ENCODE measurements at regions not wholly inside any gene's neighbourhood (a gene's known extent, or its start where the extent isn't known, plus 50 kb on each side); places are given as distances from the start of the nearest gene placed in this dataset.

- peaks cover 6% of the 10 kb centered on the region; the same call in 1 of the 2 replicates for H3K9me2 ChIP-seq (ENCODE audit: insufficient read depth)
- H3K4me2 ChIP-seq: no peak overlapping the region
- no peaks in the 10 kb centered on the region for H4K20me1 ChIP-seq (replicated peaks; ENCODE audit: insufficient read depth)
- no peak overlapping the region for H3K4me3 Mint-ChIP-seq
- H3K4me3 ChIP-seq: no peak overlapping the region
- H3K27me3 Mint-ChIP-seq (ENCODE audit: insufficient read depth, low read depth, poor library complexity): no peaks in the 10 kb centered on the region
- H3K79me2 ChIP-seq (replicated peaks; ENCODE audit: insufficient read depth): no peaks in the 10 kb centered on the region
- H3K9me3 Mint-ChIP-seq: no peaks in the 10 kb centered on the region
- DNase-seq (ENCODE audit: low spot score) (no peak), ATAC-seq (no peak)
- no peak for TF ChIP-seq STAT1 (IDR thresholded peaks at IDR 0.05; ENCODE audit: unreplicated experiment)
- no peak for TF ChIP-seq JUNB (IDR thresholded peaks at IDR 0.05; ENCODE audit: unreplicated experiment)
- TF ChIP-seq NANOG (IDR thresholded peaks at IDR 0.05; ENCODE audit: borderline replicate concordance): no peak
- no peak for TF ChIP-seq EZH2 (IDR thresholded peaks at IDR 0.05; ENCODE audit: low read depth, unreplicated experiment)
- no peak for TF ChIP-seq REST (IDR thresholded peaks at IDR 0.05; ENCODE audit: unreplicated experiment)
- no peak for TF ChIP-seq ETS1 (IDR thresholded peaks at IDR 0.05)
- TF ChIP-seq ZNF462 (CRISPR knock-in tag; IDR thresholded peaks at IDR 0.05): no peak
- no peak for TF ChIP-seq ZNF114 (CRISPR knock-in tag; IDR thresholded peaks at IDR 0.05)
- TF ChIP-seq ZNF331 (CRISPR knock-in tag; IDR thresholded peaks at IDR 0.05; ENCODE audit: low read depth): no peak
- TF ChIP-seq POLR2AphosphoS5 (IDR thresholded peaks at IDR 0.05; ENCODE audit: low read depth): no peak
- no peak for TF ChIP-seq CREB1 (CRISPR knock-in tag; IDR thresholded peaks at IDR 0.05; ENCODE audit: low read depth)
- no peak for TF ChIP-seq CTCF (conservative IDR thresholded peaks at IDR 0.05; ENCODE audit: low read depth in 2 of 2)
- TF ChIP-seq EZH2phosphoT487 (IDR thresholded peaks at IDR 0.05; ENCODE audit: unreplicated experiment): no peak
- no peak overlapping the region for H3K27ac Mint-ChIP-seq
- H3K36me3 Mint-ChIP-seq (ENCODE audit: low read depth): no peaks in the 10 kb centered on the region
- H3K27me3 ChIP-seq (ENCODE audit: insufficient read depth): no peaks in the 10 kb centered on the region
- H3K4me1 Mint-ChIP-seq: no peaks in the 10 kb centered on the region
- H3K4me1 ChIP-seq (ENCODE audit: insufficient read depth): no peaks in the 10 kb centered on the region
- no peak overlapping the region for H2AFZ ChIP-seq
- no peaks in the 10 kb centered on the region for H3F3A ChIP-seq (replicated peaks; ENCODE audit: low read depth)
- H3K36me3 ChIP-seq (ENCODE audit: insufficient read depth): no peaks in the 10 kb centered on the region
- H3K27ac ChIP-seq (ENCODE audit: low read depth): no peak overlapping the region
These were observed 51.4 kb upstream of the LRAT start for GRCh38 chr4:154692304-154692818.
